Ishikawa (cell line): ENCODE measurements at regions not wholly inside any gene's neighbourhood (a gene's known extent, or its start where the extent isn't known, plus 50 kb on each side); places are given as distances from the start of the nearest gene placed in this dataset.

ENCODE experiments used
- CEBPB ChIP-seq: IDR thresholded peaks from 2 replicates; pipeline ENCODE4 v1.6.1; 2012
- CREB1 ChIP-seq: IDR thresholded peaks from 2 replicates; pipeline ENCODE4 v1.6.1; 2012; ENCODE audit warnings: low read depth
- EGR1 ChIP-seq: IDR thresholded peaks from 2 replicates; pipeline ENCODE4 v1.6.1; 2012
- EP300 ChIP-seq: IDR thresholded peaks from 2 replicates; pipeline ENCODE4 v1.6.1; 2012; ENCODE audit warnings: borderline replicate concordance
- FOXM1 ChIP-seq: IDR thresholded peaks from 2 replicates; pipeline ENCODE4 v1.6.1; 2012; ENCODE audit warnings: low read depth, borderline replicate concordance
- MAX ChIP-seq: IDR thresholded peaks from 2 replicates; pipeline ENCODE4 v1.6.1; 2012
- NFIC ChIP-seq: IDR thresholded peaks from 2 replicates; pipeline ENCODE4 v1.6.1; 2012
- RAD21 ChIP-seq: IDR thresholded peaks from 2 replicates; pipeline ENCODE4 v1.6.1; 2012; ENCODE audit warnings: low read depth
- REST ChIP-seq: IDR thresholded peaks from 2 replicates; pipeline ENCODE4 v1.6.1; 2012; ENCODE audit warnings: low read depth, mild to moderate bottlenecking
- TAF1 ChIP-seq: IDR thresholded peaks from 2 replicates; pipeline ENCODE4 v1.6.1; 2012; ENCODE audit warnings: low read depth, mild to moderate bottlenecking
- TCF12 ChIP-seq: IDR thresholded peaks from 2 replicates; pipeline ENCODE4 v1.6.1; 2012; ENCODE audit warnings: low read depth
- TEAD4 ChIP-seq: IDR thresholded peaks from 2 replicates; pipeline ENCODE4 v1.6.1; 2012
- USF1 ChIP-seq: IDR thresholded peaks from 2 replicates; pipeline ENCODE4 v1.6.1; 2012
- YY1 ChIP-seq: IDR thresholded peaks from 2 replicates; pipeline ENCODE4 v1.6.1; 2012; ENCODE audit warnings: low read depth
- ZBTB7A ChIP-seq: IDR thresholded peaks from 2 replicates; pipeline ENCODE4 v1.6.1; 2012; ENCODE audit warnings: low read depth

GRCh38 chr5:166346726-166347374 lies 1944.6 kb upstream of the WWC1 start:
- TF ChIP-seq MAX, result no peak

GRCh38 chr5:166349046-166349445 lies 1942.4 kb upstream of the WWC1 start:
- no peak for TF ChIP-seq EP300
- TF ChIP-seq TAF1, result no peak
- no peak for TF ChIP-seq TCF12
- TF ChIP-seq REST, result no peak
- TF ChIP-seq ZBTB7A, result no peak
- no peak for TF ChIP-seq FOXM1
- TF ChIP-seq CEBPB, result no peak
- no peak for TF ChIP-seq MAX
- no peak for TF ChIP-seq USF1
- no peak for TF ChIP-seq TEAD4
- no peak for TF ChIP-seq CREB1
- TF ChIP-seq NFIC, result no peak

- no peak for TF ChIP-seq NFIC
- TF ChIP-seq REST, result no peak
- no peak for TF ChIP-seq USF1
- TF ChIP-seq TAF1, result no peak
- no peak for TF ChIP-seq TEAD4
- TF ChIP-seq MAX, result no peak
- no peak for TF ChIP-seq YY1
Measured at GRCh38 chr5:166353580-166353979, 1937.9 kb upstream of the WWC1 start.

GRCh38 chr5:166354332-166354731 lies 1937.1 kb upstream of the WWC1 start:
- TF ChIP-seq EP300, result no peak
- no peak for TF ChIP-seq EGR1
- TF ChIP-seq TEAD4, result no peak
- TF ChIP-seq TCF12, result no peak
- TF ChIP-seq FOXM1, result no peak
- no peak for TF ChIP-seq CREB1
- no peak for TF ChIP-seq REST
- TF ChIP-seq MAX, result no peak
- TF ChIP-seq NFIC, result no peak

GRCh38 chr5:166356096-166356495 lies 1935.3 kb upstream of the WWC1 start:
- TF ChIP-seq FOXM1 (no peak), YY1 (no peak), CEBPB (no peak), REST (no peak), ZBTB7A (no peak), EP300 (no peak), CREB1 (no peak), TCF12 (no peak), MAX (no peak), USF1 (no peak), TEAD4 (no peak), RAD21 (no peak)
